ENCODE measurements at regions not wholly inside any gene's neighbourhood (a gene's known extent, or its start where the extent isn't known, plus 50 kb on each side); places are given as distances from the start of the nearest gene placed in this dataset.

DNA sequence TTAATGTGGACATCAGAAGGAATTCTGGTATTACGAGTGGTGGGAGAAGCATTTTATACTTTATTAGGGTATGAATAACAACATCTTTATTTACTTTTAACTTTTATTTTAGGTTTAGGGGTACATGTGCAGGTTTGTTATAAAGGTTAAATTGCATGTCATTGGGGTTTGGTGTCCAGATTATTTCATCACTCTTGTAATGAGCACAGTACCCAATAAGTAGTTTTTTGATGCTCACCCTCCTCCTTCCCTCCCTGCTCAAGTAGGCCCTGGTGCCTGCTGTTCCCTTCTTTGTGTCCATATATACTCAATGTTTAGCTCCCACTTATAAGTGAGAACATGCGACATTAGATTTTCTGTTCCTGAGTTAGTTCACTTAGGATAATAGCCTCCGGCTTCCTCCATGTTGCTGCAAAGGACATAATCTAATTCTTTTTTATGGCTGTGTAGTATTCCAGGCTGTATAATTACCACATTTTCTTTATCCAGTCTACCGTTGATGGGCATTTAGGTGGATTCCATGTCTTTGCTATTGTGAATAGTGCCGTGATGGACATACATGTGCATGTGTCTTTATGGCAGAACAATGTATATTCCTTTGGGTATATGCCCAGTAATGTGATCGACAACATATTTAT lies 456.2 kb downstream of the XYLT1 start:
- Histone ChIP-seq H3K36me3 (ENCODE audit: insufficient read depth, insufficient read length, low read length) (no peaks in the 10 kb centered on the region), H3K27me3 (ENCODE audit: insufficient read depth, insufficient read length) (no peaks in the 10 kb centered on the region), H3K9me3 (ENCODE audit: insufficient read depth, low read length) (no peaks in the 10 kb centered on the region), H3K4me3 (ENCODE audit: insufficient read length, low read depth) (no peak overlapping the region), H3K4me1 (ENCODE audit: insufficient read depth, insufficient read length) (no peaks in the 10 kb centered on the region), H3K9ac (ENCODE audit: insufficient read length, low read depth) (no peak overlapping the region)
- DNase-seq (ENCODE audit: low read depth, low spot score): no peak
- TF ChIP-seq ZNF274 (IDR thresholded peaks at IDR 0.05; ENCODE audit: low read depth, low read length) (no peak), YY1 (IDR thresholded peaks at IDR 0.05; ENCODE audit: insufficient read depth, insufficient read length) (no peak), SUZ12 (IDR thresholded peaks at IDR 0.05; ENCODE audit: extremely low read depth, insufficient read depth, insufficient read length) (no peak)

DNA sequence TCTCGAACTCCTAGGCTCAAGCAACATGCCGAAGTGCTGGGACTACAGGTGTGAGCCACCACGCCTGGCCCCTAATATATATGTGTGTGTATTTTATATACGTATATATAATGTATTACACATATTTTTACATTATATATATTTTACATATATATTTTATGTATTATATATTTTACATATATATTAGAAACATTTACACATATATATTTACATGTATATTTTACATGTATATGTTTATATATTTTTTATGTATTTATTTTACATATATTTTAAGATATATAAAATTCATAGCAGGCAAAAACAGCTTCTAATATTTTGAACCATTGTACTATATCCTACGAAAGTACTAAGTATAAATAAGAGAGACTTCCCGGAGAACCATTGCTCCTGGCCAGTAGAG lies 455.1 kb downstream of the XYLT1 start:
- Histone ChIP-seq H3K4me3 (ENCODE audit: insufficient read length, low read depth) (no peak overlapping the region), H3K9ac (ENCODE audit: insufficient read length, low read depth) (no peak overlapping the region), H3K27me3 (ENCODE audit: insufficient read depth, insufficient read length) (no peaks in the 10 kb centered on the region), H3K4me1 (ENCODE audit: insufficient read depth, insufficient read length) (no peaks in the 10 kb centered on the region), H3K36me3 (ENCODE audit: insufficient read depth, insufficient read length, low read length) (no peaks in the 10 kb centered on the region), H3K9me3 (ENCODE audit: insufficient read depth, low read length) (no peaks in the 10 kb centered on the region)
- TF ChIP-seq YY1 (IDR thresholded peaks at IDR 0.05; ENCODE audit: insufficient read depth, insufficient read length) (no peak), ZNF274 (IDR thresholded peaks at IDR 0.05; ENCODE audit: low read depth, low read length) (no peak), SUZ12 (IDR thresholded peaks at IDR 0.05; ENCODE audit: extremely low read depth, insufficient read depth, insufficient read length) (no peak)
- DNase-seq (ENCODE audit: low read depth, low spot score): no peak

DNA sequence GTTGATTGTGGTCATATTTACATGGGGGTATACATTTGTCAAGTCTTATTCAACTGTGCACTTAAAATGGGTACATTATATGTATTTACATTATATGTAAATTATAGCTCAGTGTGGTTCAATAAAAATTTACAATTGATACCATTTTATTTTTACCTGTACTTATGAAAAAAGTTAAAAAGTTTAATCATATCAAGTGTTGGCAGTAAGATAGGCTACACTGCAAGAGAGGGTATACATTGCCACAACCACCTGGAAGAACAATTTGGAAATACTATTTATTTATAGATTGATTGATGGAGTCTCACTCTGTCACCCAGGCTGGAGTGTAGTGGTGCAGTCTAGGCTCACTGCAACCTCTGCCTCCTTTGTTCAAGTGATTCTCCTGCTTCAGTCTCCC lies 453.3 kb downstream of the XYLT1 start:
- no peak overlapping the region for H3K4me3 ChIP-seq (ENCODE audit: insufficient read length, low read depth)
- H3K9me3 ChIP-seq (ENCODE audit: insufficient read depth, low read length): no peaks in the 10 kb centered on the region
- DNase-seq (ENCODE audit: low read depth, low spot score): no peak
- no peaks in the 10 kb centered on the region for H3K36me3 ChIP-seq (ENCODE audit: insufficient read depth, insufficient read length, low read length)
- TF ChIP-seq ZNF274 (IDR thresholded peaks at IDR 0.05; ENCODE audit: low read depth, low read length): no peak
- no peak for TF ChIP-seq YY1 (IDR thresholded peaks at IDR 0.05; ENCODE audit: insufficient read depth, insufficient read length)
- no peak for TF ChIP-seq SUZ12 (IDR thresholded peaks at IDR 0.05; ENCODE audit: extremely low read depth, insufficient read depth, insufficient read length)
- no peaks in the 10 kb centered on the region for H3K4me1 ChIP-seq (ENCODE audit: insufficient read depth, insufficient read length)
- no peak overlapping the region for H3K9ac ChIP-seq (ENCODE audit: insufficient read length, low read depth)
- no peaks in the 10 kb centered on the region for H3K27me3 ChIP-seq (ENCODE audit: insufficient read depth, insufficient read length)

DNA sequence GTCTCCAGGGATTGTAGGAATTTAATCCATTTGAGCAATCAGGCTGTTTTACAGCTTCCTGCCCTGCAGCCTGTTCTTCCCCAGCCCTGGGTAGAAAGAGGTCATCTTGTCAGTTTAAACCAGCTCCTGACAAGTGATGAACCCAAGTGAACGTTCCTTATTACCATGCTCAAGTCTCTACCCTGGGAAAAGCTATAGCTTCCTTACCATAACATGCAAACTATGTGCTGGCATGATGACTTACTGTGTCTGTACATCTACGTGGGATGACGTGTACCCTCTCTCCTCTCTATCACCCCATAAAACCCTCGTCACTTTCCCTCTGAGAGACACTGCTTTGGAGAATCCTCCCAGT lies 452.2 kb downstream of the XYLT1 start:
- Histone ChIP-seq H3K27me3 (ENCODE audit: insufficient read depth, insufficient read length) (no peaks in the 10 kb centered on the region), H3K4me1 (ENCODE audit: insufficient read depth, insufficient read length) (no peaks in the 10 kb centered on the region), H3K9ac (ENCODE audit: insufficient read length, low read depth) (no peak overlapping the region), H3K4me3 (ENCODE audit: insufficient read length, low read depth) (no peak overlapping the region), H3K9me3 (ENCODE audit: insufficient read depth, low read length) (no peaks in the 10 kb centered on the region), H3K36me3 (ENCODE audit: insufficient read depth, insufficient read length, low read length) (no peaks in the 10 kb centered on the region)
- DNase-seq (ENCODE audit: low read depth, low spot score): no peak
- TF ChIP-seq SUZ12 (IDR thresholded peaks at IDR 0.05; ENCODE audit: extremely low read depth, insufficient read depth, insufficient read length) (no peak), ZNF274 (IDR thresholded peaks at IDR 0.05; ENCODE audit: low read depth, low read length) (no peak), YY1 (IDR thresholded peaks at IDR 0.05; ENCODE audit: insufficient read depth, insufficient read length) (no peak)

DNA sequence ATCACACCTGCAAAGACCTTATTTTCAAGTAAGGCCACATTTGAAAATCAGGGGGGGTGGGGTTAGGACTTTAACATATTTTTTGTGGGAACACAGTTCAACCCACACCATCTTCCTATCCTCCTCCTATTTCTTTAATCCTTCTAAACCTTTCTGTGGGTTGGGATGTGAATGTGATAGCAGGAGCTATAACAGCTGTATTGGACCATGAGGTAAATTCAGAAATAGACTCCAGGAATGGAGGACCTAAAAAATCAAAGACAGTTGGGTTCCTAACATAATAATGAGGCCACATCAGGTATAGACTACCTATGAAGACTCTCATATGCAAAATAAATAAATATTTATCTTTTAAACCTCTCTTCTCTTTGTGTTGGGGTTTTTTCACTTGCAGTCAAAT lies 451.4 kb downstream of the XYLT1 start:
- Histone ChIP-seq H3K27me3 (ENCODE audit: insufficient read depth, insufficient read length) (no peaks in the 10 kb centered on the region), H3K9ac (ENCODE audit: insufficient read length, low read depth) (no peak overlapping the region), H3K36me3 (ENCODE audit: insufficient read depth, insufficient read length, low read length) (no peaks in the 10 kb centered on the region)

DNA sequence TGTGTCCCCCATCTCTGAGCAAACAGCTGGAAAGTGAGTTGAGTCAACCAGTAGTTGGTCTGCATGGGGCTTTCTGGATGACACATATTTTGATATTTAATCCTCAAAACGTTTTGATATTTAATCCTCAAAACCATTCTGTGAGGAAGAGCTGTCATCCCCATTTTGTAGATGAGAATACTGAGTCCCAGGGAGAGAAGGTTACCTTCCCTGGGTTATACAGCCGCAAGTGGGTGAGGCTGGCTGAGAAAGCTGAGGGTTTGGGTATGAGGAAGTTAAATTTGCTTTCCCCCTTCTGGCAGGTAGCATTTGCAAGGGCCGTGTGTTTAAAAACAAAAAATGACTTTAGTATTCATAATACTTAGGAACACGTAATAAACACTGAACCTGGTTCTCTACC lies 447.2 kb downstream of the XYLT1 start:
- Histone ChIP-seq H3K4me1 (ENCODE audit: insufficient read depth, insufficient read length) (no peaks in the 10 kb centered on the region), H3K4me3 (ENCODE audit: insufficient read length, low read depth) (no peak overlapping the region)

More for the DNA sequence above, 451.4 kb downstream of the XYLT1 start:
- H3K4me1 ChIP-seq (ENCODE audit: insufficient read depth, insufficient read length): no peaks in the 10 kb centered on the region
- no peak for DNase-seq (ENCODE audit: low read depth, low spot score)
- no peaks in the 10 kb centered on the region for H3K9me3 ChIP-seq (ENCODE audit: insufficient read depth, low read length)
- H3K4me3 ChIP-seq (ENCODE audit: insufficient read length, low read depth): no peak overlapping the region
- no peak for TF ChIP-seq YY1 (IDR thresholded peaks at IDR 0.05; ENCODE audit: insufficient read depth, insufficient read length)
- no peak for TF ChIP-seq ZNF274 (IDR thresholded peaks at IDR 0.05; ENCODE audit: low read depth, low read length)
- no peak for TF ChIP-seq SUZ12 (IDR thresholded peaks at IDR 0.05; ENCODE audit: extremely low read depth, insufficient read depth, insufficient read length)

DNA sequence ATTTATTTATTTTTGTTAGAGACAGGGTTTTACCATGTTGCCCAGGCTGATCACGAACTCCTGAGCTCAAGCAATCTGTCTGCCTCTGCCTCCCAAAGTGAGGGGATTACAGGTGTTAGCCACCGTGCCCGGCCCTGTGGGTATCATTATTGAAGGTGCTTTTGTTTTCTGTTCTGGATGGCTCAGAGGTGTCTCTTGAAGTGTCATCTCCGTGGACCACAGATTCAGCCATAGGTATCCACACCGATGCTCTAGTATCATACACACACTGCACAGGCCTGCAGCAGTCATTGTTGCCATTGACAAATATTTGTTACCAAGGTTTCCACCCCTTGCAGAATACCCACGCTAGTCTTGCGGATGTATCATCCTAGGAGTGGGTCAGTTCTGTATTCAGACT lies 446.2 kb downstream of the XYLT1 start:
- Histone ChIP-seq H3K9ac (ENCODE audit: insufficient read length, low read depth) (no peak overlapping the region), H3K27me3 (ENCODE audit: insufficient read depth, insufficient read length) (no peaks in the 10 kb centered on the region), H3K4me1 (ENCODE audit: insufficient read depth, insufficient read length) (no peaks in the 10 kb centered on the region), H3K36me3 (ENCODE audit: insufficient read depth, insufficient read length, low read length) (no peaks in the 10 kb centered on the region), H3K4me3 (ENCODE audit: insufficient read length, low read depth) (no peak overlapping the region), H3K9me3 (ENCODE audit: insufficient read depth, low read length) (peaks cover 3% of the 10 kb centered on the region)
- no peak for DNase-seq (ENCODE audit: low read depth, low spot score)
- TF ChIP-seq ZNF274 (IDR thresholded peaks at IDR 0.05; ENCODE audit: low read depth, low read length) (no peak), SUZ12 (IDR thresholded peaks at IDR 0.05; ENCODE audit: extremely low read depth, insufficient read depth, insufficient read length) (no peak), YY1 (IDR thresholded peaks at IDR 0.05; ENCODE audit: insufficient read depth, insufficient read length) (no peak)

More for the DNA sequence above, 447.2 kb downstream of the XYLT1 start:
- Histone ChIP-seq H3K9ac (ENCODE audit: insufficient read length, low read depth) (no peak overlapping the region), H3K9me3 (ENCODE audit: insufficient read depth, low read length) (no peaks in the 10 kb centered on the region), H3K36me3 (ENCODE audit: insufficient read depth, insufficient read length, low read length) (no peaks in the 10 kb centered on the region), H3K27me3 (ENCODE audit: insufficient read depth, insufficient read length) (no peaks in the 10 kb centered on the region)
- no peak for TF ChIP-seq YY1 (IDR thresholded peaks at IDR 0.05; ENCODE audit: insufficient read depth, insufficient read length)
- TF ChIP-seq SUZ12 (IDR thresholded peaks at IDR 0.05; ENCODE audit: extremely low read depth, insufficient read depth, insufficient read length): no peak
- no peak for TF ChIP-seq ZNF274 (IDR thresholded peaks at IDR 0.05; ENCODE audit: low read depth, low read length)
- no peak for DNase-seq (ENCODE audit: low read depth, low spot score)
